HL-60/S4 (cell line): ENCODE measurements at regions not wholly inside any gene's neighbourhood (a gene's known extent, or its start where the extent isn't known, plus 50 kb on each side); places are given as distances from the start of the nearest gene placed in this dataset.

Source experiments
- in situ Hi-C: fragments of 300-500 bp; cut with MboI; formaldehyde crosslinking; loops from 2 replicates; pipeline ENCODE4 v1.14.3; 2022; ENCODE audit warnings: low sequenced_read_pairs

DNA sequence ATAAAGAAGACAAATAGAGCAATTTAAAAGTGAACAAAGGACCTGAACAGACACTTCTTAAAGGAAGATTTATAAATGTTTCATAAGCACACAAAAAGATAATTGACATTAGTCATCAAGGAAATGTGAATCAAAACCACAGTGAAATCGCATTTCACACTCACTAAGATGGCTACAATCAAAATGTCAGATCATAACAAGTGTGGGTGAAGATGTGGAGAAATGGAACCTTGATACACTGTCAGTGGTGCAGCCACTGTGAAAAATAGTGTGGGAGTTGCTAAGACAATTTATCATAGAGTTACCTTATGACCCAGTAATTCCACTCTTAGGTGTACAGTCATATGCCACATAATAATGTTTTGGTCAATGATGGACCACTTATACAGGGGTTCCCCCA lies 54.5 kb upstream of the HTR4 start:
- in situ Hi-C loops = no loop called here

DNA sequence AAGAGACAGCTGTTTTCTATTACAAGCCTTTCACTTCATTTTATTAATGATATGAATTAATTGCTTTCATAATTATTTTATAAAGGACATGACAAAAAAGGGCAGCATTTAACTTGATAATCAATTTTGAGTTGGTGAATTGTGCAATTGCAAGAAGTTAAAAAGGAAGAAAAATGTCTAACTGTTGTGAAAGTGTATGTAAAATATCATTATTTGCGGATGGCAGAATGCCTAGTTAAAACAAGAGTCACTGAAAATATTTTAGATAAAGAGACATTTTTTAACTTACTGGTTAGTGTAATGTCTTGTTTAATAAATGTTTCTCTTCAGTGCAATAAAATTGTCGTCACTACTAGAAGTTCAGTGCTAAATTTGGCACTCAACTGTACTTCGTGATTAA lies 57.6 kb upstream of the HTR4 start:
- in situ Hi-C loops = no loop called here

DNA sequence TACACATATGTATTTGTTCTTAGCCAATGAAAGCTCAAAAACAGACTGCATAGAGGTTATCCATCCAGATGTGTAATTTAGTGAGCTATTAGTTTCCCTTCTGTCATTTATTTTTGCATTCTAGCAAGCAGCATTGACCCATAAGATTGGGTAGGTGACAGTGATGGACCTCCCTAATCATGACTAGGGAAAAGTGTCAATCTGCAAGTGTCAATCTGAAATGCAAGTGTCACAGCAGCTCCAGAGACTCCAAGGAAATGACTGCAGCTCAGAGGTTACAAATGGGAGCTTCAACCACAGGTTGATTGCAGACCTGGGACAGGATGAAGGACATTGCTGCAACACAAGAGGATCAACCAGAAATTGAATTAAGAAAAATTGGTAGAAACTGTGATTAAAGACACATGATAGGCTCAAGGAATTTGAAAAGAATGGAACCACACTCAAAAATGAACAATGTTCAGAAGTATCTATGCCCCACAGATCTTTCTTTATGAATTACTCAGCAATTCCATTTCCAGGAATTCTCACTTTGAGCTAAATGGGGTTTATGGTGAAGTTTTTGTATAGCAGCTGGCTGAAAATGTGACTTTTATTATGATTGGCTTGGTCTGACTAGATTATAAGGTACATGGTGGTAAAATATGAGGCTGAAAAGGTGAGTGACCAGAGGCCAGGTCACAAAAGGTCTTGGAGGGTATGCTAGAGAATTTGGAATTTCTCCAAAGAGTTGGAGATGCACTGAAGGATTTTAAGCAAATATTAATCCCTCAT lies 59.6 kb upstream of the HTR4 start:
- in situ Hi-C loops = no loop called here

DNA sequence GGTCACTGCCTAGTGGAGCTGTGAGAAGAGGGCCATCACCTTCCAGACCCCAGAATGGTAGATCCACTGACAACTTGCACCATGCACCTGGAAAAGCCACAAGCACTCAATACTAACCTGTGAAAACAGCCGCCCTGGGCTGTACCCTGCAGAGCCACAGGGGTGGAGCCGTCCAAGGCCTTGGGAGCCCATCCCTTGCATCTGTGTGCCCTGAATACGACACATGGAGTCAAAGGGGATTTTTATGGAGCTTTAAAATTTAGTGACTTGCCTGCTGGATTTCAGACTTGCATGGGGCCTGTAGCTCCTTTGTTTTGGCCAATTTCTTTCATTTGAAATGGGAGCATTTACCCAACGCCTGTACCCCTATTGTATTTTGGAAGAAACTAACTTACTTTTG lies 62.4 kb upstream of the HTR4 start:
- in situ Hi-C loops = no loop called here

DNA sequence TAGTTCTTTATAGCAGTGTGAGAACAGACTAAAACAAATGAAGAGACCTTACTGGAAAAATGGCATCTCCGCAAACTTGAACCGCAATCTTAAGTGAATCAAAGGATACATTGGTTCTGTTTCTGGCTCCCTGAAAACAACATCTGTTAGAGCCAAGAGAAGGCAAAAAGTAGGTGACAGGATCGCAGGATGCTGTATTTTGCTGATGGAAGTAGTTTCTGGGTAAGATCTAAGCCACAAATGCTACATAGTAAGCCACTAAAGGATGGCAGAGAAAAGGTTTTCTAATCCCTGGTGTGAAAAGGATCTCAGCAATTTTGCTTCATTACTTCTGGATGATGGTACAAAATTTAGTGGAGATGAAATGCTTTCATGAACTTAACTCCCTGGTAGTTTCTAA lies 63.3 kb upstream of the HTR4 start:
- in situ Hi-C loops = no loop called here

DNA sequence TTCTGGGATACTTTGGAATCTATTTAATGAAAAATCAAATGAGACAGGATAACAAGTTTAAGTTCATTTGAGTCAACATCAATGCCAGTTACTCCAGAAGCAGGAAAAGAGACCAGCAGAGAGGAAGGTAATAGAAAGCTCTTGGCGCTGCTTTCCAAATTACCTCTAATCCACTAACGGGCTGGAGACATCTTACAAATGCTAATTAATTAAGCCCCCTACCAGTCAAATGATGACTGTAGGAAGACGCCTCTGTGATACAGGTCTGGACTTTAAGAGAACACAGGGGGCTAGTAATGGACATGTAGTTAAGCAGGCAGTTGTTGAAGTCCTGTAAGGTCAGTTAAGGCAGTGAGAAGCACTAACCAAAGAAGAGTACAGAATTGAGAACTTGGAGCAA lies 65.3 kb upstream of the HTR4 start:
- in situ Hi-C loops = loop anchor here (10.0 kb wide), 1 partner anchor 535 kb away; no protein-coding TSS in a partner anchor

DNA sequence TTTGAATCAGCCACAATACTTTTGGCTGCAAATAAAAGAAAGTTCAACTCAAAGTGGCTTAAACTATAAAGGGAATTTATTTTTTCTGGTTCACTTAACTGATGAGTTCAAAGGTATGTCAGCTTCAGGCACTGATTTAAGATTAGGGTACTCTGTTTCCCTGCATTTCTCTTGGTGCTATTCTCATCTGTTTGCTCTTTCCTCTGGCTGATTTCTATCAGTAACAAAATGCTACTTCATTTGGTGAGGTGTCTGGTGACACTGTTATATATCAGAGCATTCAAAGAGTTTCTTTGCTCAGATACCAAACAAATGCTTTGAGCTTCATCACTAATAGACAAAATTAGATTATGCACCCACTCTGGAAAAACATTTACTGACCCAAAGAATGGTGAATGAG lies 65.9 kb upstream of the HTR4 start:
- in situ Hi-C loops = loop anchor here (10.0 kb wide), 1 partner anchor 535 kb away; no protein-coding TSS in a partner anchor

DNA sequence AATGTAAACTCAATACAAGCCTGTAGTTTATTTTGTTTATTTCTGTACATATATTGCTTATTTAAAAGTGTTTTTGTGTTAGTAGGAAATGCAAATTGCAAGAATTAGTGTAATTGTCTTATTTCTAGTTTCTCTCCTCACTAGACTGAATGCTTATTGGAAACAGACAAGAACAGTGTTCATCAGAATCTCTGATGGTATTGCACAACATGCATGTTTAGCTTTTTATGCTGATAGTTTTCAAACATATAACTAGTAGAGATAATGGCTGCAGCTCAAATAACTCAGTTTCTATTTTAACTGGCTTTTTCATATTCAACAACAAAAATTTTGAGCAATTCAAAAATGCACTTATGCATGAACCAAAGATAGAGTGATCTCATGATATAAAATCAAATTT lies 68.8 kb upstream of the HTR4 start:
- in situ Hi-C loops = loop anchor here (10.0 kb wide), 1 partner anchor 538 kb away; no protein-coding TSS in a partner anchor

DNA sequence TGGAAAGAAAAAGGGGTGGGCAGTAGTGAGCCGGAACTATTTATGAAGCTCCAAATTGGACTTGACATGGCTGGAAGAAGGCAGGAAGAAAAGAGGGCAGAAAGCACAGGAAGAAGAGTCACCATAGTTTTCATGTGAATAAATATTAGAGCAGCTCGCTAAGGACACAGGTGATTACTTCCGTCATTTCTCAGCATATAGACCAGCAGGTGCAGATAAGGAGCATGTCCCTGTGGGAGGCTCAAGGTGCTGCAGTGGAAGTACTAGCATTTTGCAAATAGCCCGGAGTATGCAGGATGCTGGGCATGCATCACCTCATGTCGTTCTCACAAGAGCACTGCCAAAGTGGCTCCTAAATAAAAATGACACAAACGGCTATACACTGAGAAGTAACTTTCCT lies 71.3 kb upstream of the HTR4 start:
- in situ Hi-C loops = loop anchor here (10.0 to 25.0 kb wide), 2 partner anchors 537 to 541 kb away; partner anchors contain the start of gene AFAP1L1

DNA sequence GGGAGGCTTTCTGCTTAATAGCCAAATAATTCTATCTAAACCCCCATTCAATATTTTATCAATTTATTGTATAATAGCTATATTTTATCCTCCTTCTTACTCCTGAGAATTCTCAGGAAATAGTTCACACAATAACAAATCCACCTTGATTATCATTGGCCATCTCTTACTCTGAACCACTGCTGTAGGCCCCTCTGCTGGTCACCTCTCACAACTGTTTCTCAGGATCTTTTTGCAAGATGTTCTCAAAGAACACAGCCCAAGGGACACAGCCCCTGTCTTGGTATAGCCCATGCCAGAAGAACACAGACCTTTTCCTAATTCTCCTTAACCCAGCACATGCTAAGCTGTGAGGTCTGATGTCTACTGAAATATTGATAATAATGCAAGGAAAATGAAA lies 74.9 kb upstream of the HTR4 start:
- in situ Hi-C loops = loop anchor here (10.0 to 25.0 kb wide), 2 partner anchors 533 to 544 kb away; partner anchors contain the start of gene AFAP1L1

DNA sequence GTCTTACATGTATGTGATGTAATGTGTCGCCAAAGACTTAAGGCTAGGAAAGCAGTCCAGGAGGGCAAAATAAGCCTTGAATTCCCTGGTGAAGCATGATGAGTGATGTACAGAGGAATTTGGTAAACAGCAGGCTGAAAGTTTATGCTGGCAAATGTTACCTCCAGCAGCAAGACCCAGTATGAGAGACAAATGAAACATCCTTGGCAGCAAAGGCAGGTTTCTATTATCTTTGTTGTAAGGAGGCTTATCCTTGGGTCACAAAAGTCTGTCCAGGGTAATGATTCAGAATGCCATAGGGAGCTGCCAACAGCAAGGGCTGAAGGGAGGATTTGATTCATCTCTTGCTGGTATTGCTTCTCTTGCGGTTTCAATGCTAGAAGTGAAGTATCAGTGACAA lies 75.9 kb upstream of the HTR4 start:
- in situ Hi-C loops = loop anchor here (10.0 to 25.0 kb wide), 3 partner anchors 305 to 532 kb away; partner anchors contain the start of gene AFAP1L1

DNA sequence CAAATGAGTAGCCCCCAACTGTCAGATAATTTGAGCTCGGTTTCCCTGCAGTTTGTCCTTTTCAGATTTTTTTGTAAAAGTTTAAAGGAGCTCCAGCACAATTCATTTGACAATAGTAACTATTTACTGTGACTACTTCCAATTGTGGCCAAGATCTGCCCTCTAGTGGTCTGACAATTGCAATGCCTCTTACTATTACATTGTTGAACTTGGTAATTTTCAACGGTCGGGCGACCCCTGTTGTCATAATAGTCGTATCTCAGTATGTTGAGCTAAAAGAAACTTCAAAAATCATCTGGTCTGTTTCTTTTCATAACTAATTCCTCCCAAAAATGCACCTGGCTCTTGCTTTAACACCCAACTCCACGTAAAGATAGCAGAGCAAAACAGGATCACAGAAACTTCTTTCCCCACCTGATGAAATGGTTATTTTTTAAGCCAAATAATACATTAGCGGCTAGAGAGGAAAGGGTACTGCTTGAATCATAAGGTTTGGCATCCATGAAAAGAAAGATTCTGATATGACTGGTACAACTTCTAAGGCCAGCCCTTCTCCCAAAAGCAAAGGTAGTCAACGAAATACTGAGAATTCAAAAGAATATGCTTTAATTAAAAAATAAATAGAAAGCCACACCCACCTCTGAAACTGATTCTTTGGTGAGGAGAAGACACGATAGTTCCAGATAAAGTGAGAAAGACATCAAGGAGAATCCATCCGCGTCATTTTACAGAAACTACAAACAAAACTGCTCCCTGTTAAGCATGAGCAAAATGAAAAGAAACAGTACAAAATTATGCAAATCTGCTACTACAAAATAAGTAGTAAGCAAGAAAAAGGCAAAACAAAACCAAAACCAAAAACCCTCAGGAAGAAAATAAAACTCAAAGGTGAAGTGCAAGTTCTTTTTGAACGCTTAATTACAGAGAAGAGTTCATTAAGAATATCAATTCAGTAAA lies 76.9 kb upstream of the HTR4 start:
- in situ Hi-C loops = loop anchor here (10.0 to 25.0 kb wide), 3 partner anchors 304 to 531 kb away; partner anchors contain the start of gene AFAP1L1

DNA sequence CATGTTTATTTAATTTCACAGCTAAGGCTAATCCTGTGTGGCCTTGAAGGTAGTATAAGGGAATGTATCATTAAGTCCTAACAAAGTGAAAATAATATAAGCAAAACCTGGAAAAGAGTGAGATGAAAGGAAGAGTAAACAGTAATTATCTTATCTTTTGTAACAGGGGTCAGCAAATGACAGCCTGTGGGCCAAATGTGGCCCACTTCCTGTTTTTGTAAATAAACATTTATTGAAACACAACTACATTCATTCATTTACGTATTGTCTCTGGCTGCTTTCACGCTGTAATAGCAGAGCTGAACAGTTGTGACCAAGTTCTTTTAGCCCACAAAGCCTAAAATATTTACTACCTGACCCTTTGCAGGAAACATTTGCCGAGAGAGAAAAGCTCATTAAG lies 78.4 kb upstream of the HTR4 start:
- in situ Hi-C loops = loop anchor here (10.0 to 25.0 kb wide), 3 partner anchors 302 to 530 kb away; partner anchors contain the start of gene AFAP1L1

DNA sequence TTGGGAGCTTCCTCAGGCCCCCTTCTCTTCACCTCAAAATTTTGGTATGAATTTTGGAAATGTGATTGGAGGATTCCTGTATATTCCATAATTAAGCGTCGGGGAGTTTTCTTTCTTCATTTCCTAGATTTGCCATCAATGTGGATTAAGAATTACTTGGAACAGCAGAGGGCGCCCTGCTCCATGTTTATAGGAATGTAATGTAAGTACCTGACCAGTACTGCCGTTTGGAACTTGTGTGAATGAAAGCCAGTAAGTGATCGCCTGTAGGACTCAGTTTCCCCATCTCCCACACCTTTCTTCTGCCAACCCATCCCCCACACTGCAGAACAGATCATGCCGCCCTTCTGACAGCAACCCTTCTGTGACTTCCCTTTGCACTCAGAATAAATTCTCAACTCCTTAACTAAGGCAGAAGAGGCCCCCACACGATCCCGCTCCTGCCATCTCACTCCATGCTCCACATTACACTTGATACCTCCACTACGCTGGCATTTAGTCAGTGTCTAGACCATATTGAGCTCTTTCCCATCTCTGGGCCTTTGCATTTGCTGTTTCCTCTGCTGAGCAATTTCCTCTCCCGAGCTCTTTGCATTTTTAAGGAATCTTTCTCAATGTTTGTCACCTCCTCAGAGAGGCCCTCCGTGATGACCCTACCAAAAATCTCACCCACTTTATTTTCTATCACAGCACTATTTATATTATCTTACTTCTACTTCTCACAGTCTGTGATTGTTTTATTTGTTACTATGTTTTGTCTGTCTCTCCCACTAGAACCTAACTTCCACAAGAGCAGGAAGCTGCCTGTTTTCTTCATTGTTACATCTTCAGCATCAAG lies 79.5 kb upstream of the HTR4 start:
- in situ Hi-C loops = loop anchor here (10.0 to 25.0 kb wide), 3 partner anchors 301 to 528 kb away; partner anchors contain the start of gene AFAP1L1

DNA sequence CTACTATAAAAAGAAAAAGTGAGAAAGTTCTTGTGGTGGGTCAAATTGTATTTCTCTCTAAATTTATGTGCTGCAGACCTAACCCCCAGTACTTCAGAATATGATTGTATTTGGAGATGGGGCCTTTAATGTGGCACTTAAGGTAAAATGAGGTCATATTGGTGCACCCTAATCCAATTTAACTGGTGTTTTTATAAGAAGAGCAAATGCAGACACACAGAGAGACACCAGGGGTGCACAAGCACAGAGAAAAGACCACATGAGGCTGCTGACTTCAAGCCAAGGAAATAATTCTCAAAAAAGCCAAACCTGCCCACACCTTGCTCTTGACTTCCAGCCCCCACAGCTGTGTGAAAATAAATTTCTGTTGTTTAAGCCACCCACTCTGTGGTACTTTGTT lies 80.2 kb upstream of the HTR4 start:
- in situ Hi-C loops = loop anchor here (10.0 to 25.0 kb wide), 3 partner anchors 300 to 528 kb away; partner anchors contain the start of gene AFAP1L1

DNA sequence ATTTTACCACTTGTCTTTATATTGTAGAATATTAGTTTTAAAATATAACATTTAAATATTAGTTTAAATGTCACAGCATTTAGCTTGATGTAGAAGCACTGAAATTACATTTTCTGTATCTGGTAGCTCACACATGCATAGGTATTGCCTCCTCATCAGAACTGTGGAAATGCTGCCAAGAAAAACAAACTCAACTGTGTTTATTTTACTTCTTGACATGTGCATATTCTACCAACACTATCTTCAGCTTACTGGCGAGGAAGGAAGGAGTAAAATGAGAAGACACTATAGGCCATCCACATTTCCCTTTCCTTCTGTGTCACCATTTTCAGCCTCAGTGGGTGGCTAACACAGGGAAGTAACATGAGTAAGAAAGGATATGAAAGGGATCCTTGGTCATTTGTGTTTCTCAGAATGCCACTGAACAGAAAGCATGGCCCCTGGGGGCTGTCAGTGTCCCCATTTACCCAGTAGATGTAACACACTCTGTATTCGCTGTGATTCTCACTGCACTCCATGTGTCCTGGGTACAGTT lies 81.0 kb upstream of the HTR4 start:
- in situ Hi-C loops = loop anchor here (5.0 to 25.0 kb wide), 4 partner anchors 262 to 527 kb away; partner anchors contain the start of gene AFAP1L1

DNA sequence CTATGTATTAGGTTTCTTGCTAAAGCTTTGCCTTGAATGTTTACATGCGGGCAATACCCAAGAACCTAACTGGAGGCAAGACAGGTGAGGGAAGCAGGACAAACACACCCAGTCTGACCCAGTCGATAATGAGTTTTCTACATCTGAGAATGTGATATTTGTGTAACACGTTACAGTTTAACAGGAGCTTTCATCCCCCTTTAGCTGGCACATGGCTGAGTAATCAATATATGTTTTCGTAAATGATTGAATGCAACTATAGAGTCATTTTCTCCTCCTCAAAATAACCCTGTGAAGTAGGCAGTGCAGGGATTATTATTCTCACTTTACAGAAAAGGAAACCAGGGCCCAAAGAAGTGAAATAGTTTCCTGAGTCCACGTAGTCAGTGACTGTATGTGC lies 84.7 kb upstream of the HTR4 start:
- in situ Hi-C loops = loop anchor here (5.0 to 25.0 kb wide), 4 partner anchors 258 to 523 kb away; partner anchors contain the start of gene AFAP1L1

DNA sequence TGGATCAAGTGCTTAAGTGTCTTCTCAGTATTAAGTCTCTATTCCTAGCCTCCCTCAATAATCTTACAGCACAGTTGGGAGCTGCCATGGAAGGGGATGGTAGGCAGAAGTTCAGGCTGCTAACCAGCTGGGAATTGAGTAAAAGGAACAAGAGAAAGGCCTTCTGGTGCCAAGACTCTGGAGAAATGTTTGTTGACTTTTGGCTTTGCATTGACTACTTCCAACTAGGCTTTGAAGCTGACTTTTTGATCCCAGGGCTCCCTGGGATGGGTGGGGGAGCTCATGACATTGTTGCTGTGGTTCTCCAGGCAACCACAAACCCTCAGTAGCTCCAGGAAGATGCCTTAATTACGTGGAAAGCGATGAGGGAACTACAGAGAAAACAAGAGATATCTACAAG lies 85.2 kb upstream of the HTR4 start:
- in situ Hi-C loops = loop anchor here (5.0 to 25.0 kb wide), 4 partner anchors 258 to 523 kb away; partner anchors contain the start of gene AFAP1L1

DNA sequence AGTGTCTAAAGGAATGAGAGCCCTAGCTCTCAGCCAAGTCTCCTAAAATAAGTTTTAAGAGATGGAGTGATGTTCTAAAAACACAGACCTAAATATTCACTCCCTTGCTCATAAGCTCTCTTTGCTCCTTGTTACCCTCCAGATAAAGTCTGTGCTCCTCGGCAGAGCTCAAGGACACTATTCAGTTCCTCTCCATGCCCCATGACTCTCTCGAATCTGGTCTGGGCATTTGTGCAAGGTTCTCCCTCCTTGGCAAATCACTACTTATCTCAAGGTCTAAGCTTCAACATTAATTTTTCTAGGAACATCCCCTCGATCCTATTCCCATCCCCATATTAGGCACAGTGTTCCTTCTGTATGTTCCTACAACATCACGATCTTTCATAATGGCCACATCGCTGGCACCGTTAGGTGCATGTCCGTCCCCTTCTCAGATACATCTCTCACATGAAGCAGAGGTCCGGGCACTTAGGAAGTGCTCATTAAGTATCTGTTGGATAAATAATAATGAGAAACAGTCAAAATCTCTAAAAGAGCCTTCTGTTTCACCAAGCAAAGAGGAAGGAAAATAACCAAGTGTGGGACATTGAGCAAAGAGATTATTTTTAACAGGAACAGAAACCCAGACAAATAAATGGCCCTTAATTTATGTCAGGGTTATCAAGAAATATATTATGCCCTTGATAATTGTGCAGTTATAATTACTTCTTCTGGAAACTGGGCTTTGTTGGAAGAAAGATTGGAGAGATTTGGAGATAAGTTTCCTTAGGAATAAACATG lies 85.9 kb upstream of the HTR4 start:
- in situ Hi-C loops = loop anchor here (10.0 to 25.0 kb wide), 3 partner anchors 85 to 522 kb away; partner anchors contain the start of genes ADRB2 and AFAP1L1
